ENCODE measurements at regions not wholly inside any gene's neighbourhood (a gene's known extent, or its start where the extent isn't known, plus 50 kb on each side); places are given as distances from the start of the nearest gene placed in this dataset.

DNA sequence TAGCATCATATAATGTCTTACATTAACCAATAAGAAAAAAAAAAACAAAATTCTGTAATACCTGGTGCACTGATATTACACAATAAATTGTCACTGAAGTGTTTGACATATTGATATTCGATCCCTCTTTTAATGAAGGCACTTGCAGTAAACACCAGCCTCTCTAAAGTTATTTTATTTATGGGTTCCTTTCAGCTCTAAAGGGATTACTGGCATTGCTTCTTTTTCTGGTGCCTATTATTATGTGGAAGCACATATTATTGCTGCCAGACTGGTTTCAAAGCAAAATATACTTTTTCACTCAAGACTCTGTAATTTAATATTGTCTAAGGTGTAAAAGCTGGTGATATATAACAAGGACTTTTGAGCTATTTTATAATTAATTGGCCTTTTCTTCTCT lies 1090.5 kb downstream of the TRHDE start:
- DNase-seq, result no peak

DNA sequence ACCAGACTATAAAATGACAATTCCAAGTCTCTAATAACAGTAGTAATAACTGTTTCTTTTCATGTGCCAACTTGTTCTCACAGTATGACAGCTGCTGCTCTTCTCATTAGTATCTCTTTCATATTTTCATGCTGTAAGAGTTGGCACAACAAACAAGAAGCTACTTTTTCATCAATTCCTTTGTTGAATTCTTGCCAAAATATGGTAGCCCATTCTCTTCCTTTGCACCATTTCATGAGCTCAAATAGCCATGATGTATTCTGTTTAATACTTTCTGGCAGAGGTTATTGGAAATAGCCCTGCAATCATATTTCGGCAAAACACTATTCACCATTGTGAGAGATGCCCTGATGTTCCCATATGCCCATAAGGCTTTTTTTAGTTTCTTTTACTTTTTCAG lies 1100.7 kb downstream of the TRHDE start:
- DNase-seq, result no peak

GRCh38 chr12:73374360-73374759 lies 1102.2 kb downstream of the TRHDE start:
- DNase-seq, result no peak

GRCh38 chr12:73383584-73384222 lies 1111.5 kb downstream of the TRHDE start:
- no peak for DNase-seq

DNA sequence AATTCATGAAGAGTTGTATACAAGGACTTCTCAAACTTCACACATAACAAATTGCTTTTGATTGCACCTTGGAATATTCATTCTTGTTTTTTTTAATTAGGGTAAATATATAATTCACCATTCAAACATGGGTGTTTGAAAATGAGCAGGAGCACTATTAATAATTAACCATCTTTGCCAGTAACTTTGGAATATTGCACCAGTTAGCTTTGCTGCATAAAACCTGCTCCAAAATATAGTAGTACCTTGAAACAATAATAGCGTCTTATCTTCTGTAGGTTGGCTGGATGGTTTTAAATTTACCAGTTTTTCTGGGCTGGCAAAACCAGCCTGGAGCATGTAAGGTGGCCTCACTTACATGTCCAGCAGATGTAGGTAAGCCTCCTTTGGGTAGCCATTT lies 1112.4 kb downstream of the TRHDE start:
- no peak for DNase-seq

DNA sequence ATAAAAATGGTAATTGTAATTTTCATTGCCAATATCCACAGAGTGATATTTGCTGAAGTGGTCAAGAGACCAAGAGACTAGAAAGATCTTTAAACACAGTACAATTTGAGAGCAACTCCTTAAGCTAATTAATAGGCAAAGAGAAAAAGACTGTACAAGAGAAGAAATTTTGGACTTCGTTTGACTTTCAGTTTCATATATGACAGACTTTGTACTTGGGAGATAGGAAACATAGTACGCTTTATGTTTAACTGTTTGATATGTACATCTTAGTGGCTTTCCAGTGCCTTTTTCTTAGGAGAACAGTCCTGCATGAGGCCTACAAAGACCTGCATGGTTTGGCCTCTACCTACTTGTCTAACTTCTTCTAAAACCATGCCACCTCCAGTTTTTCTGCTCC lies 1118.1 kb downstream of the TRHDE start:
- no peak for DNase-seq

GRCh38 chr12:73413051-73413450 lies 1124.6 kb upstream of the ATXN7L3B start:
- DNase-seq, result no peak

GRCh38 chr12:73413974-73414373 lies 1123.7 kb upstream of the ATXN7L3B start:
- no peak for DNase-seq

DNA sequence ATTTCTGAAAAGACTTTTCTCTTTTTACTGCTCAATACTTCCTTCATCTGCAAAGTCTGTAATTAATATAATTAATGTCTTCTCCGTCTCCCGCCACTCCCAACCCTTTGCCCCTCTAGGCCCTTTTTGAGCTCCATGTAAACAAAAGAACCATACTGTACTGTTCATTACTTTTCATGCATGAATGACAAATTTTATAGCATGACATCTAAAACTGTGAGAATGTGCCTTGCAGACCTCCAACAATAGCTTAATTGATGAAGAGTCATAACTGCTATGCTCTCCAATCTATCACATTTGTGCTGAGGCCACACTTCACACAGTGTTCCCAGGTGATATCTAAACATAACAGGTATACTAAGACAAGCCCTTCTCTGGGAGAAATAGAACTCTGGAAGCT lies 1122.7 kb upstream of the ATXN7L3B start:
- DNase-seq, result no peak

- DNase-seq, result no peak
Measured at GRCh38 chr12:73418541-73418940, 1119.1 kb upstream of the ATXN7L3B start.

DNA sequence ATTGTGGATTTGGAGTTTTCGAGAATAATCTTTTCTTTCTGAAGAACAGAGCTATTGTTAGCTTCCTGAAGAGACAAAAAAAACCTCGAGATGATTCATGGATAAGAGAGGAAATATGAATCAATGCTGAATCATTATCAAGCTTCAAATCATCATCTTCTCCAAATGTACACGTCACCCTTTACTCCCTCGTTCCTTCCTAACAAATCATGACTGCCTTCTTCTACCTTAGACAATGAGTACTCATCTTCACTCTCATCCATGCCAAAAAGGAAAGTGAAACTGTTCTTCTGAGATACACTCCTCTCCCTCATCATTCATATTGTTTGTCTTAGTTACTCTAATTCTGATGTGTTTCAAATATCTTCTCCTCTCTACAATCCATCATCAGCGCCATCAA lies 1115.8 kb upstream of the ATXN7L3B start:
- peak; percentile 74 for DNase-seq

GRCh38 chr12:73424484-73424883 lies 1113.2 kb upstream of the ATXN7L3B start:
- DNase-seq, result no peak

- DNase-seq, result no peak
Measured at GRCh38 chr12:73445658-73446324, 1091.8 kb upstream of the ATXN7L3B start.

DNA sequence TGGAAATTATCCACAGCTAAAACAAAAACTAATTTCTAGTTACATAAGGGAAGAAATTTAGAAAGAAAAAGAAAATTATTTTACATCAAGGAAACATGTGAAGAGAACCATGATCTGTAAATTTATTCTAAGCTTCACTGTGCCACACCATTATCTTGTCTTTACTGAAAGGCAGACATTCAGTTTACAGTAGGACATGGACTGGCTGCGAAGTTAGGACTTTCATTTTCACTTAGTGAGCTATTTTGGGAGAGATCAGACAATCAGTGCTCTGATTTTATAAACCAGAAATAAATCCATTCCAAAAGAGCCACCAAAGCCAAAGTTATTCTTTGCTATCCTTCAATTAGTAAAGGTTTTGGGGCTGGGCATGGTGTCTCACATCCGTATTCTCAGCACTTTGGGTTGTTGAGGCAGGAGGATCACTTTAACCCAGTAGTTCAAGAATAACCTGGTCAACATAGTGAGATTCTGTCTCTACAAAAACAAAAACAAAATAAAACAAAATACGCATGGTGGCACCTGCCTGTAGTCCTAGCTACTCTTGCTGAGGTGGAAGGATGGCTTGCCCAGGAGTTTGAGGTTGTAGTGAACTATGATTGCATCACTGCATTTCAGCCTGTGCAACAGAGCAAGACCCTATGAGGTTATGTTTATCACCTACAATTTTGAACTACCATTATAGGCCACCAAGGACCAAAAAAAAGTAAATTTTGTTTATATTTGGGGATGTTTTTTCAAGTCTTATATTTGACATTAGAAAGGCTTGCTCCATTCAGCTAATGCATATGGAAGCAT lies 1084.8 kb upstream of the ATXN7L3B start:
- DNase-seq, result no peak

DNA sequence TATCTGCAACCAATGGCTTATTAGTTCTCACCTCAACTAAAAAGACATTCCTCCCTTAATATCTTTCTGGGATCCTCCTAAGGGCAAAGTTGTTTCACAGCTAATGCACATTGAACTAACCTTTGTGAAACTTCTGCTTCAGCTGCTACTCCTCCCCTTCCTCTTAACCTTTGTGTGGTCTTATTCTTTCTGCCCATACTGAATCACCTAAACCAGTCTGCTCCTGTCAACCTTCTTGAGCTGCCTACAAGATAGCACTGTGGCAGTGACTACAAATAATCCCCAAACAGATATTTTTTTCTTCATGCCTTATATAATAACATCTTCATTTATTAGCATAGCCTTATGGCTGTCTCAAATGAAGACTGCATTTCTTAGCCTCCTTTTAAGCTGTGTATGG lies 1077.4 kb upstream of the ATXN7L3B start:
- DNase-seq, result no peak

DNA sequence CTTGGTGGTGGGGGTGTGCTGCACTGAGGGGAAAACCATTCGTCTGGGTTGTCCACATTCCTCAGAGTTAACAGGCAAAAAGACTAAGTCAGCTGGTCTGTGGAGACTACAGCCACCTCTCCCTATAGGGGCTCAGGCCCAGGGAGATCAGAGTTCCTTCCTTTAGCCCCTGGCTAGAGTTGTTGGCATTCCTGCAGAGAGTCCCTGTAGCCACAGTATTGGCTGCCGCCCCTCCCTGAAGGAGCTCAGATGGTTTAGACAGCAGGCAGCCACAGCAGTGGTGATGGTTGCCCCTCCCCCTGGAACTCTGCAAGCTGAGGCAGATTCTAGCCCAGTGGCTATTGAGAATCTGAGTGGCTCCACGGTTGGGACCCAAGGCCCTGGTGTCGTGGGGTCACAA lies 1072.5 kb upstream of the ATXN7L3B start:
- no peak for DNase-seq

GRCh38 chr12:73486256-73486655 lies 1051.4 kb upstream of the ATXN7L3B start:
- DNase-seq, result no peak

DNA sequence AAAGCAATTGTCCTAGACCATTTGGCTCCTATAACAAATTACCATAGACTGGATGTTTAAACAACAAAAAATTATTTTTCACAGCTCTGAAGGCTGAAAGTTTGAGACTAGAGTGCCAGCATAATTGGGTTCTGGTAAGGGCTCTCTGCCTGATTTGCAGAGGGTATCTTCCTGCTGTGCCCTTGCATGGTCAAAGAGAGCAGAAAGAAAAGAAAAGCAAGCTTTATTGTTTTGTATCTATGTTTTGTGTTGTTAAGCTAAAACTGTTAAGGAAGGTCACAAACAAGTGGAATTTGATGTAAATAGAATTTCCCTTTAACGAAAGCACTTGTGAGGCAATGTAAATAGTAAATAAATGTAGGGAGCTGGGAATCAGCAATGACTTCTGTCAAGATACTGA lies 1031.0 kb upstream of the ATXN7L3B start:
- DNase-seq, result no peak

- DNase-seq, result no peak
Measured at GRCh38 chr12:73514672-73515071, 1023.0 kb upstream of the ATXN7L3B start.

DNA sequence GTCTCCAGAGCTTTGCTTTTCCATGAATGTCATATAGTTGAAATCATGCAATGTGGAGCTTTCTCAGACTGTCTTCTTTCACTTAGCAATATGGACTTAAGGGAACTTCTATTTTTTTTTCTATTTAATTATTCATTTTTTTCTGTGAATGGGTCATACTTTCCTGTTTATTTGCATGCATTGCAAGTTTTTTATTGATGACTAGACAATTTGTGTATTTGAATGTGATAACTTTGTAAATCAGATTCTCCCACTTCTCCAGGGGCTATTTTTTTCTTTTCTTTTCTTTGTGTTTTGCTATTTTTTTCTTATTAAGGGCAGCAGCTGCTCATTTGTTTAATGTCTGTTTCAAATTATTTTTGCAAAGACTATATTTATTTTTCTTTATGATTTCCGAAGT lies 1019.8 kb upstream of the ATXN7L3B start:
- no peak for DNase-seq

- no peak for DNase-seq
Measured at GRCh38 chr12:73529231-73529630, 1008.4 kb upstream of the ATXN7L3B start.

DNA sequence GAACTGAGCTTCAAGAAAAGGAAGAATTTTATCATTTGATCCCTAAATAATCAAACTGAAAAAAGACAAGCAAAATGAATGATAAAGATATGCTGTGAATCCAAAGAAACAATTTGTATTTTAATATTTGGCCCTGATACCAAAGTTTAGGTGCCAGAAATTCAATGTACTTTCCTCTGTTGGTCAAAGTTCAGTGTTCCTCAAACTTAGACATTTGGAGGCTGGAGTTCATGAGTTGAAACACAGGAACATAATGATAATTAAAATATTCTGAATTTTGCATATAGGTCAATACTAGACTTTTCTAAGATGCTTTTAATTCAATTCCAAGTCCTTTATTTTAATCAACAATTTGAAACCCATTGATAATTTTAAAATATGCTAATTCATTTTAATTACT lies 1007.7 kb upstream of the ATXN7L3B start:
- no peak for DNase-seq

DNA sequence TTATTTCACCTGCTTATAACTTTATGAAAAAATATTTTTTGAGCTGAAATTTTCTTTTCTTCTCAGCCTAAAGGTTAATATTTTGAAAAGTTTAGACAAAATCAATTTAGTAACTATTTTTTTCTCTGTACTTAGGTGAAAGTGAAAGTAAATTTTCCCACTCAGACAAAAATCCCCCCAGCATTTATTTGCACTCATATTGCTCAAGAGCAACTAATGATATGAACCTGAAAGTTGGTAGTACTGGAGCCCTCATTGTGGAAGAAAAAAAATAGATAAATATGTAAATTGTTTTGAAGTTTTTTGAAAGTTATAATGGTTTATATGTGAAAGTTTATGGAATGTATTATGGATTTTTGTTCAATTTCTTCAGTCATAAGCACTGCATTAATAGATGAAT lies 1005.9 kb upstream of the ATXN7L3B start:
- no peak for DNase-seq

DNA sequence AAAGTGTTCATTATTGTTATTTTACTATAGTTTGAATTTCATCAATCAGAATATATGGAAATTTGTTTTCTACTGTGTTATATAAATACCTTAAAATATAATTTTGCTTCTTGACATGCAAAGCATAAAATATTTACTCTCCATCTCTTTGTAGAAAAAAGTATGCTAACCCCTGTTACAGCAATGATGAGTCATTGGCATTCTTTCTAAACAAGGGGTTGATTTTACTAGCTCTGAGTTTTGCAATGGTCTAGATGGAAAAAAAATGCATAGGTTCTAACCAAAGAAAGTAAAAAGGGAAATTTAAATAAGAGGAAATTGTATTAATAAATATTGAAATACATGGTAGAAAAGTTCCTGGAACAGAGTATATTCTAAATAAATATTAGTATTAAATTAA lies 990.2 kb upstream of the ATXN7L3B start:
- DNase-seq, result no peak
